GM13977 (cell line): ENCODE measurements at regions not wholly inside any gene's neighbourhood (a gene's known extent, or its start where the extent isn't known, plus 50 kb on each side); places are given as distances from the start of the nearest gene placed in this dataset.
"Not testable (repeated sequence)": the region's sequence is repeated elsewhere in the genome, so short reads cannot be mapped to it uniquely, and the experiment has no call there.

Experiments used
- DNase-seq: peaks from one replicate; pipeline ENCODE4 v3.0.0; 2012; ENCODE audit warnings: low spot score
- CTCF ChIP-seq: IDR thresholded peaks from 2 replicates; pipeline ENCODE4 v1.5.1; 2012; ENCODE audit warnings: mild to moderate bottlenecking, control low read depth; ENCODE audit not compliant: insufficient read depth; ENCODE audit errors: extremely low read depth, missing control alignments
- in situ Hi-C: fragments of 300-500 bp; cut with MboI; formaldehyde crosslinking; loops from one replicate; pipeline ENCODE4 v1.12.0; 2022; ENCODE audit warnings: low sequenced_read_pairs, low pct_unique_long_range_greater_than_20kb, mixed read lengths, inconsistent platforms; ENCODE audit not compliant: unreplicated experiment

GRCh38 chr18:35804377-35804776, 168.1 kb upstream of the RMP24 start:
- in situ Hi-C loops, result no loop called here
- TF ChIP-seq CTCF, result no peak
- no peak for DNase-seq

GRCh38 chr18:35807811-35808335, 164.6 kb upstream of the RMP24 start:
- in situ Hi-C loops, result no loop called here
- no peak for TF ChIP-seq CTCF

GRCh38 chr18:35808796-35809195, 163.7 kb upstream of the RMP24 start:
- DNase-seq, result no peak
- no peak for TF ChIP-seq CTCF
- in situ Hi-C loops, result no loop called here

More at GRCh38 chr18:35807811-35808335, 164.6 kb upstream of the RMP24 start:
- no peak for DNase-seq

GRCh38 chr18:35810520-35810919, 162.0 kb upstream of the RMP24 start:
- DNase-seq, result no peak
- TF ChIP-seq CTCF, result no peak
- in situ Hi-C loops, result no loop called here

GRCh38 chr18:35811896-35812295, 160.6 kb upstream of the RMP24 start:
- no peak for TF ChIP-seq CTCF
- in situ Hi-C loops, result no loop called here
- DNase-seq, result no peak

GRCh38 chr18:35815011-35815410, 157.5 kb upstream of the RMP24 start:
- DNase-seq, in situ Hi-C loops: not testable (repeated sequence)

GRCh38 chr18:35816003-35816402, 156.5 kb upstream of the RMP24 start:
- in situ Hi-C loops, result no loop called here
- no peak for TF ChIP-seq CTCF
- no peak for DNase-seq
